ENCODE measurements at regions not wholly inside any gene's neighbourhood (a gene's known extent, or its start where the extent isn't known, plus 50 kb on each side); places are given as distances from the start of the nearest gene placed in this dataset.

GRCh38 chr7:46879783-46880182, 702.1 kb downstream of the TNS3 start:
- DNase-seq (ENCODE audit: low read depth): no peak

- no peak for DNase-seq (ENCODE audit: low read depth)
Measured at GRCh38 chr7:46871516-46871915, 710.4 kb downstream of the TNS3 start.

- no peak for DNase-seq (ENCODE audit: low read depth)
Measured at GRCh38 chr7:46864716-46865115, 717.2 kb downstream of the TNS3 start.

GRCh38 chr7:46859963-46860475, 721.9 kb downstream of the TNS3 start:
- DNase-seq (ENCODE audit: low read depth): no peak

- no peak for DNase-seq (ENCODE audit: low read depth)
Measured at GRCh38 chr7:46855851-46856250, 726.1 kb downstream of the TNS3 start.

GRCh38 chr7:46854958-46855473, 726.9 kb downstream of the TNS3 start:
- DNase-seq (ENCODE audit: low read depth): no peak

GRCh38 chr7:46853451-46853850, 728.5 kb downstream of the TNS3 start:
- DNase-seq (ENCODE audit: low read depth): no peak

- no peak for DNase-seq (ENCODE audit: low read depth)
Measured at GRCh38 chr7:46852795-46853194, 729.1 kb downstream of the TNS3 start.

- no peak for DNase-seq (ENCODE audit: low read depth)
Measured at GRCh38 chr7:46850563-46851330, 731.2 kb downstream of the TNS3 start.

GRCh38 chr7:46848944-46849343, 733.0 kb downstream of the TNS3 start:
- DNase-seq (ENCODE audit: low read depth): no peak

- DNase-seq (ENCODE audit: low read depth): no peak
Measured at GRCh38 chr7:46848311-46848710, 733.6 kb downstream of the TNS3 start.

- no peak for DNase-seq (ENCODE audit: low read depth)
Measured at GRCh38 chr7:46847126-46847525, 734.8 kb downstream of the TNS3 start.

- DNase-seq (ENCODE audit: low read depth): no peak
Measured at GRCh38 chr7:46844486-46844885, 737.4 kb downstream of the TNS3 start.

GRCh38 chr7:46841248-46841647, 740.7 kb downstream of the TNS3 start:
- DNase-seq (ENCODE audit: low read depth): no peak

GRCh38 chr7:46839651-46840050, 742.3 kb downstream of the TNS3 start:
- no peak for DNase-seq (ENCODE audit: low read depth)

GRCh38 chr7:46838463-46838862, 743.4 kb downstream of the TNS3 start:
- no peak for DNase-seq (ENCODE audit: low read depth)

- no peak for DNase-seq (ENCODE audit: low read depth)
Measured at GRCh38 chr7:46835556-46835955, 746.4 kb downstream of the TNS3 start.

- no peak for DNase-seq (ENCODE audit: low read depth)
Measured at GRCh38 chr7:46834921-46835320, 747.0 kb downstream of the TNS3 start.

- no peak for DNase-seq (ENCODE audit: low read depth)
Measured at GRCh38 chr7:46833197-46833596, 748.7 kb downstream of the TNS3 start.

- DNase-seq (ENCODE audit: low read depth): no peak
Measured at GRCh38 chr7:46832136-46832535, 749.8 kb downstream of the TNS3 start.

GRCh38 chr7:46819819-46820218, 762.1 kb downstream of the TNS3 start:
- DNase-seq (ENCODE audit: low read depth): no peak

GRCh38 chr7:46814516-46815250, 767.2 kb downstream of the TNS3 start:
- DNase-seq (ENCODE audit: low read depth): no peak

GRCh38 chr7:46812101-46812675, 769.7 kb downstream of the TNS3 start:
- no peak for DNase-seq (ENCODE audit: low read depth)

Data from activated T-cell treated with anti-CD3 and anti-CD28 coated beads for 24 hours (primary cell).